G401 (cell line): ENCODE measurements at regions not wholly inside any gene's neighbourhood (a gene's known extent, or its start where the extent isn't known, plus 50 kb on each side); places are given as distances from the start of the nearest gene placed in this dataset.
"Not testable (repeated sequence)": the region's sequence is repeated elsewhere in the genome, so short reads cannot be mapped to it uniquely, and the experiment has no call there.

Experiments used
- DNase-seq: peaks from one replicate; pipeline ENCODE4 v3.0.0-alpha.2; 2015; ENCODE audit warnings: low spot score
- in situ Hi-C: cut with HindIII; loops from 2 replicates; pipeline ENCODE4 v1.10.0; 2016; ENCODE audit warnings: low sequenced_read_pairs, mixed read lengths

DNA sequence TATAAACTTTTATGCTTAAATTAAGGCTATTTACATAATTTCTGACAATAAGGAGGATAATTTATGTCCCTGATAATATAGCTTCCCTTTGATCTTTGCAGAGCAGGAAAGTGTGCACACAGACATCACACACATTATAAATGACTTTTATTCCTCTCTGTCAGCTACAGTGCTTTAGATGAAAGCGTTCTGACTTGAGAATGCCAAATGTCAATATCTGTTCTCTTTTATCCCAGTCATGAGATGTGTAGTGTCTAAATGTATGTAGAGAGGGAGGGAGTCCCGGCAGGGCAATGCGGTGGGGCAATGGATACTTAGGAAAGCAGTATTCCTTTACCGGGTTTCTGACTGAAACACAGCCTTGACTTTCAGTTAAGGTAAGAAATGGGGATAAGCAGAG, 225.4 kb upstream of the CHORDC1 start:
- DNase-seq: no peak
- in situ Hi-C loops: no loop called here

DNA sequence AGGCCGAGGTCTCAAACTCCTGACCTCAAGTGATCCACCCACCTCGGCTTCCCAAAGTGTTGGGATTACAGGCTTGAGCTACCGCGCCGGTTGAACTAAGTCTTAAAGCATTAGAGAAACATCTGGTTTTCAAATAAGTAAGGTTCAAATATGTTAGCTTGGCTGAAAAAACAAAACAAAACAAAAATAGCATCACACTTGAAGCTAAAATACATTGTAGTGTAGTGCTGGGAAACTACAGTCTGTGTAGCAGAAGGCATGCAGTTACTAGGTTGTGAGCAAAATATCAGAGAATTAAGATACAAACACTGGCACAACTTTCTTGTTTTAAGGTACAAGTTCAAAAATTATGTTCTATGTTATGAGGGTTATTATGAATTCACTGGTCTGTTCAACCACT, 224.8 kb upstream of the CHORDC1 start:
- no peak for DNase-seq
- in situ Hi-C loops: no loop called here

DNA sequence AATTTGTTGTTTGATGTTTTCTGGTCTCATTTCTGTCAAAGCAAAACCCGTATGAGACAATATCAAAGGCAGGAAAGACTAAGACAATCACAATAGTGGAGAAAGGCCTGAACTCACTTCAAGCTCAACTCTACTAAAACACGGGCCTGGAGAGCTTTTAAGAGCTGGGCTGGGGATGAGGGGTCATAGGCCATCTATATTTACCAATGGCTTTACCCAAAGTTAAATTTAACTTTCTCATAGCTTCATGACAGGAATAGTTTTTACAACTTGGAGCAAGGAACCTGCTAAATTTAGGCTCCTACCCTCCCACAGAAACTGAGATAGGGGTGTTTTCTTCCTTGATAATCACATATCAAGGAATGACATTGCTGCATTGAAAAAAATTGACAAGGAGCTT, 223.4 kb upstream of the CHORDC1 start:
- DNase-seq: no peak
- in situ Hi-C loops: no loop called here

GRCh38 chr11:90438069-90438468, 215.2 kb upstream of the CHORDC1 start:
- no peak for DNase-seq
- in situ Hi-C loops: no loop called here

DNA sequence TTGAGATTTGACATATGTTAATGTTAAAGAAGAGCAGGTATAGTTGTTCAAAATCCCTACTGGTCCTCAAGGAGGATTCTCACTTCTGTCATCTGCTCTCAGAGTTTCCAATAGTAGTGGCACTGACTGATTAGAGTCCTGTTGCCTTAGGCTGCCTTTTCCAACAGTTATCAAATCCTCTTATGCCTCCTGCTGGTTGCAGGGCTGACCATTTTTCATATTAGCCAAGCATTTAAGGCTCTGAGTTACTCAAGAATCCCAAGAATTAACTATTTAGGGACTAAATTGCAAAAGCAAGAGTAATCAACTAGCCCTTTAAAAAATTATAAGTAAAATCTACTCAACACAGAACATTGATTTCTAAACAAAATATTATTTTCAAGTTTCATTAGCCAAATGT, 212.0 kb upstream of the CHORDC1 start:
- DNase-seq: no peak
- in situ Hi-C loops: no loop called here

DNA sequence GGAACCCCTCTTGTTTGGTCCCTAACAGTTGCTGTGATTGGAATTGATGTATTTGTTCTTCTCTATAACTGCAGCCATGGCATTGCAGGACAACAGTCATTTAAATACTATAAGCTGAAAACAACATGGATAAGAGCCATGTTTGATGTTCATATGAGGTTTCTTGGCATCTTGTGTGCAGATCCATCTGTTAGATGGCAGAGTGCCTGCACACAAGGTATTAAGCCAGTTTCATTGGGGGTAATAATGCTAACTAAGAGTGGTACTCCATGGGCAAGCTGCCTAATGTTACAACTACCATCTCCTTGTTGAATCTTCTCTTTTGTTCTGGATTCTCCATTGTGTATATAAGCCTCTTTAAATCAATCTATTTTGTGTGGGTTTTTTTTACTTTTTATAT, 206.0 kb upstream of the CHORDC1 start:
- DNase-seq: peak; percentile 18

DNA sequence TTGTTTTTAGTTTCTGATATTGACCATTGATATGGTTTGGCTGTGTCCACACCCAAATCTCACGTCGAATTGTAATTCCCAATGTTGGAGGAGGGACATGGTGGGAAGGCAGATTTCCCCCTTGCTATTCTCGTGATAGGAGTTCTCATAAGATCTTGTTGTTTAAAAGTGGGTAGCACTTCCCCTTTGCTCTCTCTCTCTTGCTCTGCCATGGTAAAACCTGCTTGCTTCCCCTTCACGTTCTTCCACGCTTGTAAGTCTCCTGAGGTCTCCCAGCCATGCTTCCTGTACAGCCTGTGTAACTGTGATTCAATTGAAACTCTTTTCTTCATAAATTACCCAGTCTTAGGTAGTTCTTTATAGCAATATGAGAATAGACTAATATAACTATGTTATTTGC, 203.6 kb upstream of the CHORDC1 start:
- no peak for DNase-seq
- in situ Hi-C loops: no loop called here

More for the DNA sequence above, 206.0 kb upstream of the CHORDC1 start:
- in situ Hi-C loops: no loop called here

- no peak for DNase-seq
Observed at GRCh38 chr11:90423378-90423777, 200.5 kb upstream of the CHORDC1 start.

GRCh38 chr11:90422787-90423186, 199.9 kb upstream of the CHORDC1 start:
- in situ Hi-C loops: not testable (repeated sequence)

More at GRCh38 chr11:90423378-90423777, 200.5 kb upstream of the CHORDC1 start:
- in situ Hi-C loops: no loop called here

DNA sequence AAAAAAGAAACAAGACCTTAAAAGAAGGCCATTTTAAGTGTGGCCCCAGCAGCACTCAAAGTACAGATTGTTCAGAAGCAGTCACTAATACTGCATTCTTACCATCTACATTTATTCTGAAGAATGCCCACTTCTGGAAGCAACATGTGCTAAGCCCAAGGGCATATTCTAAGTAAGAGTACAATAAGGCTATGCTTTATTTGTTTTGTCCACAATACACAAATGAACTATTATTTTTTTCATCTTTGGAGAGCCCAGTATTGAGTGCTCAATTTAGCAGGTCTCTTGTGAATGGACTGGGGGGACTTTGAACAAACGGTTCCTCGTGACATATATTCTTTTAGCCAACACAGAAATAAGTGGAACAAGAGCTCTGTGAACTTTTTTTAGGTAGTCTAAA, 191.4 kb upstream of the CHORDC1 start:
- in situ Hi-C loops: no loop called here
- DNase-seq: no peak

More at GRCh38 chr11:90422787-90423186, 199.9 kb upstream of the CHORDC1 start:
- not testable (repeated sequence) for DNase-seq

DNA sequence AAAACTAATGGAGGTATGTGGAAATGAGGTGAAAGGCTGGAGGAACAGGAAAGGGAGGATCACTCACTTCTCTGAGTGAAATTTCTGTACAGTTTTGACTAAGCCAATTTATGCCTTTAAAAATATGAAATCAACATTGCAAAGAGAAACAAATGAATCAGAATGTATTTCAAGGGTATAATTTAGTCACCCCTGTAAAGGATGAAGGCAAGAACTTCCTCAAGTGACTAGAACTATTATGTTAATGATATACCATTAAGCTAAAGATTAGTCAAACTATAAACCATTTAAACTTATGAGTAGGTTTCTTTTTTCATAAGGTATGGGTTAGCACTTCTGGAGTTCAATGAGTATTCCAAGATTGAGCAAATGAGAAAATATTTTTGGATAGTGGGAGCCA, 184.5 kb upstream of the CHORDC1 start:
- in situ Hi-C loops: no loop called here
- DNase-seq: no peak

DNA sequence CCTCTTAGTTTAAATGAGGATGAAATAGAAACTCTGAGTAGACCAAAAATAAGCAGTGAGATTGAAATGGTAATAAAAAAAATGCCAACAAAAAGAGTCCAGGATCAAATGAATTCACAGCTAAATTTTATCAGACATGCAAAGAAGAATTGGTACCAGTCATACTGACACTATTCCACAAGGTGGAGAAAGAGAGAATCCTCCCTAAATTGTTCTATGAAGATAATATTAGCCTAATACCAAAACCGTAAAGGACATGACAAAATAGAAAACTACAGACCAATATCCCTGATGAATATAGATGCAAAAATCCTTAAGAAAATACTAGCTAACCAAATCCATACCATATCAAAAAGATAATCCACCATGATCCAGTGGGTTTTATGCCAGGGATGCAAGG, 169.8 kb upstream of the CHORDC1 start:
- in situ Hi-C loops: no loop called here
- DNase-seq: no peak

- in situ Hi-C loops: no loop called here
- no peak for DNase-seq
Observed at GRCh38 chr11:90391756-90392155, 168.9 kb upstream of the CHORDC1 start.

DNA sequence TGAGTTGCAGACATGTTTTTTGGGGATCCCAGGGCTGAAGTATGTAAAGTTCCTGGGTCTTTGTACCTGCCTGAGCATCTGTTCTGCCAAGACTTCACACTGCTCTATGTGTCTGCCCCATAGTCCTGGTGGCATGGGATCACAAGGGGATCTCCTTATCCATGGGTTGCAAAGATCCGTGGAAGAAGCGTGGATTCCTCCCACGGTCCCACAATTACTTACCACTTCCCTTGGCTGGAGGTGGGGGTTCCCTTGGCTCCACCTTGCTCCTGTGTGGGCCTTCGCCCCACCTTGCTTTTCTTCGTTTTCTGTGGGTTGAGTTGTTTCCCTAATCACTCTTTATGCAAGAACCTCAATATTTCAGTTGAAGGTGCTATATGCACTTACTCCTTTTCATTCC, 157.4 kb upstream of the CHORDC1 start:
- no peak for DNase-seq
- in situ Hi-C loops: no loop called here

- no peak for DNase-seq
- in situ Hi-C loops: no loop called here
Observed at GRCh38 chr11:90373971-90374370, 151.1 kb upstream of the CHORDC1 start.

DNA sequence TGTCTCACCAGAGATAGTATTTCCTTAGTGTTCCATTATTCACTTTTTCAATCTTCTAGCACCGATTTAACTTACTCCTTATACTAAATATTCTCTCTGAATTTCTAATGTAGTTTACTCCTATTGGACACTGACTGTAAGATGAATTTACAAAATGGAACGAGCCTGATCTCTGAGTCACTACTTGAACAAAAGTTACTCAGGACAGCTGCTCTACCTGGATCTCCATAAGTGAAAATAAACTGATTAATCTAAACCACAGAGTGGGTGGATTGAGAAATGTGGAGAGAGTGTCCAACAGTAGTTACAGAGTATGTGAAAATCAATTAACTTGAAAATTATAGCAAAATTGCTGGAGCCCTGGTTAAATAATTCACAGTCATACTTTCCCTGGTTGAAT, 141.7 kb upstream of the CHORDC1 start:
- no peak for DNase-seq
- in situ Hi-C loops: no loop called here

DNA sequence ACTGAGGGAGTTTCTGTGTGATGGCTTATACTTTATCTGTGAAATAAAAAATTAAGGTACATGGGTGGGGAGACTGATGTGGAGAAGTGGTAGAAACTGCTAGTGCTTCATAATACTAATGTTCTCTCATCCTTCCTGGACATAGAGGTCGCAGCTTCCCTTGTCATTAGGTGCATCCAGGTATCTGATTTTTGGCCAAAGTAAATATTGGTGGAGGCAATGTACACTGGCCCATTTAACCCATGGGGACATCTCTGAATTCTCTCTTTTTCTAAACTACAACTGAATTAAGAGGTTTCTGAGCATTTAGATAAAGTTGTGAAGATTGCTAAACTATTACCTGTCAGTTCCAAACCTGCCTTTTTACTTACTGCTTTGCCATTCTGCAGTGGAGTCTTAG, 140.9 kb upstream of the CHORDC1 start:
- in situ Hi-C loops: no loop called here
- no peak for DNase-seq

GRCh38 chr11:90355200-90355599, 132.4 kb upstream of the CHORDC1 start:
- in situ Hi-C loops: no loop called here
- no peak for DNase-seq

DNA sequence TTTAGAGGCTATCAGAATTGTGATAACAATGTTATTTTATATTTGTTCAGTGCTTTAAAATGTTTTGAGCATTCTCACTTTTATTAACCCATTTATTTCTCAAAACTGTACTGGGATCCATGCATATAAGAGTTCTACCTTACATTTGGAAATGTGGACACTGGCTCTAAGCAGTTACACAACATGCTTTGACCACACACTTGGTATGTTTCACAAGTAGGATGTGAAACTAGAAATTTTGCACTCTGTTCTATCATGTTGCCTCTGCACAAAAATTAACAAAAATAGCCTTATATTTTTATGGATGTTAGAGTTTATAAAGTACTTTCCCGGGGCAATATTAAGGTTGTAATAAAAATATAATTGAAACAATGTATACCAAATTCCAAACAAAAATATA, 126.9 kb upstream of the CHORDC1 start:
- in situ Hi-C loops: no loop called here
- no peak for DNase-seq

DNA sequence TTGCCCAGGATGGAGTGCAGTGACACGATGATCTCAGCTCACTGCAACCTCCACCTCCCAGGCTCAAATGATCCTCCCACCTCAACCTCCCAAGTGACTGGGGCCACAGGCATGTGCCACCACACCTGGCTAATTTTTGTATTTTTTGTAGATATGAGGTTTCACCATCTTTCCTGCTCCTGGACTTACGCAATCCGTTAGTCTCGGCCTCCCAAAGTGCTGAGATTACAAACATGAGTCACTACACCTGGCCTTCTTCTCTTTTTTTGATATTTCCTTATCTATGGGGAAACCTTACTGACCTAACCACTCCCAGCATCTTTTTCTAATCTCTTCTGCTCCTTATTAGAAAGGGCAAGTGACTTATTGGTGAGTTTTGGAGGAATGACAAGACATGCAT, 121.7 kb upstream of the CHORDC1 start:
- in situ Hi-C loops: no loop called here
- no peak for DNase-seq

DNA sequence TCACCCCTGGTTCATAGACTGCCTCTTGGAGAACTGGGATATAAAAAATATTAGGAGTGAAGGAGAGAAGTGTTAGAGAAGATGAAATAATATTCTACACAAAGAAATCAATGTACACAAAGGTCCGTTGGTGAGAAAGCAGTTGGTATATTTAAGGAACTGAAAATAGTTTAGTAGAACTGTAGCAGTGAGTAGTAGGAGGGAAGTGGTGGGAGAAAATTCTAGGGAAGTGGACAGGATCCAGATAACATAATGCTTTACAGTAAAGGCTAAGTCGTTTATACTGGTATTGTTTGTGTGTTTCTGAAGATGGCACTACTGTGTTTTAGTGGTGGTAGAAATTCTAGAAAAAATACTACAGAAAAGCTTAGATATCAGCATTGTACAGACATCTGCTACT, 120.8 kb upstream of the CHORDC1 start:
- in situ Hi-C loops: no loop called here
- no peak for DNase-seq

- in situ Hi-C loops: no loop called here
- DNase-seq: no peak
Observed at GRCh38 chr11:90341986-90342385, 119.1 kb upstream of the CHORDC1 start.
